Right lung (tissue), 2 donors: ENCODE measurements at regions not wholly inside any gene's neighbourhood (a gene's known extent, or its start where the extent isn't known, plus 50 kb on each side); places are given as distances from the start of the nearest gene placed in this dataset.

Experiments
- DNase-seq, 2 donors: peaks; one replicate each; pipeline ENCODE4 v3.0.0-alpha.2; 2013

DNA sequence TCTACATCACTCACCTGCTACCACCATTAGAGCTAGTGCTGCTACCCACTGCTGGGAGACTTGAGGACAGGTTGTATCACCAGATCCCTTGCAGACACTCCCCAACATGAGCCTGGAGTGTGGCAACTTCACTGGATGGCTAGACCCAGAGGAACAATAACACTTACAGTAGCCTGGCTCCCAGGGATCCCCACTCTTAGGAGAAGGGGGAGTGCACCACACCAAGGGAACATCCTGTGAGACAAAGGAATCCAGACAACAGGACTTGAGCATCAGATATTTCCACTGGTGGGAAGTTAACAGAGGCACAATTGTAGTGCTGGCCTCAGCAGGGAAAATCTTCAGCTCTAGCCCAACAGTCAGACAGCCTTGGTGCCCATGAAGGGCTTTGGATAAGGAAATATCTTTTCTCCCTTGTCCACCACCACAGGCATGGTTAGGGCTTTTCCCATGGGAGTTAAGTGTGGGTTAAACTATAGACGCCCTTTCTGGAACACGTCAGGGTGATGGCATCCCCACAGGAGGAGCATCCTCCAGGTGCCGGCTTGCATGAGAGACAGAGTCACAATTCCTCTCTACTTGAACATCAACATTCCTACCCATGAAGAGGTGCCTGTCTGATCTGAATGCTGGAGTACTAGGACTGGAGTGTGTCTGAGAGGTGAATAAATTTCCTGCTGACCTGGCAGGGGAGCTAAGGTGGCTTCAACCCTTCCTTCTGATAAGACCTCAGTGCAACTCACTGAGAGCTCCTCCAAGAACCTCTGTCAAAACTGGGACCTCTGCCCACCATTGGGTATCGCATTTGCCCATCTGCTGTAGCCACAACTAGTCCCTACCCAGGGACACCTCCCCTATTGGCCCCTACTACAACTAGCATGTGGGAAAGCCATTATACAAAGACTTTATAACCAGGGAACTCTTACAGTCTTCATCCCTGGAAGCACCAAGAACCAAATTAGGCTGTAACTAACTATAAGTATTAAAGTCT is 55.4 kb upstream of the SIRPG start:
- DNase-seq = no peak

DNA sequence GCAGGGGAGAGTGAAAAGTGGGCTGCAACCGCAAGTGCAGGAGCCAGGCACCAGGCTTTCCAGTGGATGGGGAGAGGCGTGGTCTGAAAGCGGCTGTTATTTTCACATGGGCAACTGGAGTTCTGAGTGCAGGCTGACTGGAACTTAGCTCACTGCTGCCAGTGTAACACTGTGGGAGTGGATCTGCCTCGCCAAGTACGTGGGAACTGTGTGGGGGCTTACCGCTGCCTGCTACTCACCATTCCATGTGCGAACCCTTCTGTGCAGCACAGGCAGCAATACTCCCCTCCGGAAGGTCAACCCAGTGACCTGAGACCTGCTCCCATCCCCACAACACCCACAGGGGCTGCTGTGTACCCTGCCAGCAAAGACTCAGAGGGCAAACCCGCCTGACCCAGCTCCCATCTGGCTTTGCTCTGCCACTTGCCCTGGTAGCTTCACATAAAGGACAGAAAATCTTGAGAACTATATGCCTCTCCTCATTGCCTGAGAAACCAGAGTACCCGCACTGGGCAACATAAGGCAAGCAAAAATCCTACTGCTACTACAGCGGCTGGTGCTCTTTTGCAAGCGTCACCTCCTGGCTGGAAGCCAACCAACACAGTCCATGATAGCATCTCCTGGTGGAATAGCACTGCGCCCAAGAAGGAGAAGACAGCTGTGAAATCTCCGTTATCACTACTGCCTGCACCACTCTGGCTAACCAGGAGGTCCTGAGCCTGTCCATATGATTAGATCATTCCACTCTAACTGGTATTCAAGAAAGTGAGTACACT is 54.4 kb upstream of the SIRPG start:
- no peak for DNase-seq

DNA sequence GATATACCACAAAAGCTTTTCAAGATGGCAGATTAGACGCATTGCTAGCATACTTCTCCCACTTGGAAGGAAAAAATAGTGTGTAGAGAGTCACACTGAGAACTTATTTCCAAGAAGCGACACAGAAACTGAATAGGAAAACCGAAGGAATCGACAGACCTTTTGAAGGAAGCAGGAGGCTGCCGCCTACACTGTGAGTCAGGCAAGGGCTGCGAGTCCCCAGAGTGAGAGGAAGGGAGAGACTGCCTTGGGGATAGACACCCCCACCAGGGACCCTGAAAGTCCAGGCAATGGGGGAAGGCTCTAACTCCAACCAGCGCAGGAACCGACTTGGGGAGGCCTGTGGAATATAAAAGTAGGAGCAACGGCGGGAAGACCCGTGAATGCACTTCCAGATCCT is 53.7 kb upstream of the SIRPG start:
- DNase-seq = no peak

DNA sequence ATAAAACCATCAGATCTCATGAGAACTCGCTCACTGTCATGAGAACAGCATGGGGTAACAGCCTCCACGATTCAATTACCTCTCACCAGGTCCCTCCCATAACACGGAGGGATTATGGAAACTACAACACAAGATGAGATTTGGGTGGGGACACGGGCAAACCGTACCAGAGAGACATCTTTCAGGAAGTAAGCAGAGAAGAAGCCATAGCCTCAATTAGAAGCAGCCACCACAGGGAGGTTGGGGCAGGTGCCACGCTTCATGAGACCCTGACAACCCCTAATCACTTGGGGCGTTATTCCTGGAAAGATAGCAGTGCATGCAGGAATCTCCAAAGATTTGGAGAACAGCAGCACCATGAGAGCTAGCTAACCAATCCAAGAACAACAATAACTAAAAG is 52.9 kb upstream of the SIRPG start:
- DNase-seq = no peak

DNA sequence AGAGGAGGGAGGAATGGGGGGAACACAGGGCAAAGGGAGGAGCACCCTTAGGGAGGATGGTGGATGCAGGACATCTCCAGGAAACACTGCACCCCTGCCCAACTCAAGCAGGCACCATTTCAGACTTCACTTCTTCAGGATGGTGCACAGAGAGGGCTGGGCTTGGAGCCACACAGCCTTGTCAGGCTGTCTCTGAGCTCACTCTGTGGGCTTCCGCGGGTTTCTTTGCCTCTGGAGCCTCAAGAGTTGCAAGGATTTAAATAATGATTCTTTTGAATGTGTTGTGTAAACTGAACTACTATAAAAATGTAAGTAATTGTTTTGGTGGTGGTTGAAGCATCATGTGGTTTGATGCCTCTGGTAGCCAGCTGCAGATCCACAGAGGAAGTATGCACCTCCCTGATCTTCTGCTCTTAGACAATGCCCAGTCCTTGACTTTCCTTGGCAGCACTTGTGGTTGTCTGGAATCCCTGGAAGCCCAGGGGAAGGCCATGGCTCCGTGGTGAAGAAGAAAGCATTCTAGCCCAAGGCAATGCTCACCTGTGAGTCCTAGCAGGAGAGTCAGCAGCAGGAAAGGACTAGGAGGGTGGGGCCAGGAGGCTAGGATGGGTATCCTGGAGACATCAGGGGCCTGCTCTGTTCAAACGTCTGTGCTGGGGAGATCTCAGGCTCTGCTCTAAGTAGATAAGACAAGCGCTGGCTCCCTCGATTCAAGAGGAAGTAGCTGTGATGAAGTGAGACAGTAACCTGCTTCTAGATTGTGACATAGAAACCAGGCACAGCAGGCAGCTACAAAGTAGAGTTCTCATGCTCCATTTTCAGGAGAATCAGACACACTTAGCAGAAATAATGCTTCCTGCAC is 50.2 kb upstream of the SIRPG start:
- DNase-seq = no peak
